Retinal pigment epithelial cell (primary cell): ENCODE measurements at regions not wholly inside any gene's neighbourhood (a gene's known extent, or its start where the extent isn't known, plus 50 kb on each side); places are given as distances from the start of the nearest gene placed in this dataset.

ENCODE experiments used
- DNase-seq: peaks from one replicate; pipeline ENCODE4 v3.0.0-alpha.2; 2010; ENCODE audit warnings: low read depth
- H3K4me3 ChIP-seq: 2 replicates; pipeline ENCODE4 v1.5.1; 2011; ENCODE audit warnings: mild to moderate bottlenecking, low read length, control low read depth, moderate library complexity
- TF ChIP-seq, protein P1 (sequence below): conservative IDR thresholded peaks from 2 replicates; pipeline ENCODE4 v1.5.1; 2011; ENCODE audit warnings: low read depth, low read length, control low read depth, inconsistent platforms

DNA sequence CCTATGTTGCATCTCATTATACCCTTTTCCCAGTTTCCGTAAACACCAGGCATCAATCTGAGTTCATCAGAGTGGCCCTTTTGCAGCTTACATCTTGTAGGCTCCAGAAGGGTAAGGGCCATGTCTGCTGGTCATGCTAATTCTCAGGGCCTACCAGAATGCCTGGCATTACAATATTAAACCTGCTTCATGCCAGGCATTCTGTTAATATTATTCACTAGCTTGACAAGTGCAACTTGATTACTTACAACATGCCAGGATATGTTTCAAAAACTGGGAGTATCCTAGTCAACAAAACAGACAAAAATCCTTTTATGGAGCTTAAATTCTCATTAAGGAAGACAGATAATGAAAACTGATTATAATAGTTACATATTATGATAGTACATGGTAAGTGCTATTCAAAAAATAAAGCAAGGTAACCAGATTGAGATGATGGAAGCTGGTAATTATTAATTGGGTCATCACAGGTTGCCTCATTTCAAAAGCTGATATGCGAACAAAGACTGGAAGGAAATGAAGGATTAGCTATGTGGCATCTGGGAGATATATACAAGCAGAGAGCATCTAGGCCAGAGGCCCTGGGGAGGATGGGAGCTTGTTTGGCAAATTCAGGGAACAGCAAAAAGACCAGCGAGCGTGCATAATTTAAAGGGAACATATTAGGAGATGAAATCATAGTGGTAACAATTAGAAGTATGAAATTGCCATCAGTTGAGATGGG lies 406.3 kb downstream of the DMRT2 start:
- TF ChIP-seq, protein P1, sequence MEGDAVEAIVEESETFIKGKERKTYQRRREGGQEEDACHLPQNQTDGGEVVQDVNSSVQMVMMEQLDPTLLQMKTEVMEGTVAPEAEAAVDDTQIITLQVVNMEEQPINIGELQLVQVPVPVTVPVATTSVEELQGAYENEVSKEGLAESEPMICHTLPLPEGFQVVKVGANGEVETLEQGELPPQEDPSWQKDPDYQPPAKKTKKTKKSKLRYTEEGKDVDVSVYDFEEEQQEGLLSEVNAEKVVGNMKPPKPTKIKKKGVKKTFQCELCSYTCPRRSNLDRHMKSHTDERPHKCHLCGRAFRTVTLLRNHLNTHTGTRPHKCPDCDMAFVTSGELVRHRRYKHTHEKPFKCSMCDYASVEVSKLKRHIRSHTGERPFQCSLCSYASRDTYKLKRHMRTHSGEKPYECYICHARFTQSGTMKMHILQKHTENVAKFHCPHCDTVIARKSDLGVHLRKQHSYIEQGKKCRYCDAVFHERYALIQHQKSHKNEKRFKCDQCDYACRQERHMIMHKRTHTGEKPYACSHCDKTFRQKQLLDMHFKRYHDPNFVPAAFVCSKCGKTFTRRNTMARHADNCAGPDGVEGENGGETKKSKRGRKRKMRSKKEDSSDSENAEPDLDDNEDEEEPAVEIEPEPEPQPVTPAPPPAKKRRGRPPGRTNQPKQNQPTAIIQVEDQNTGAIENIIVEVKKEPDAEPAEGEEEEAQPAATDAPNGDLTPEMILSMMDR, result no peak
- H3K4me3 ChIP-seq, result no peak overlapping the region
- DNase-seq, result no peak

GRCh38 chr9:1457460-1457859 lies 407.3 kb downstream of the DMRT2 start:
- TF ChIP-seq, protein P1, result no peak
- no peak overlapping the region for H3K4me3 ChIP-seq
- no peak for DNase-seq

GRCh38 chr9:1458503-1458902 lies 408.3 kb downstream of the DMRT2 start:
- H3K4me3 ChIP-seq, result no peak overlapping the region
- DNase-seq, result peak; percentile 22
- TF ChIP-seq, protein P1, result no peak

- TF ChIP-seq, protein P1, result peak; percentile 57
- H3K4me3 ChIP-seq, result no peak overlapping the region
- DNase-seq, result no peak
Measured at GRCh38 chr9:1460143-1460769, 410.1 kb downstream of the DMRT2 start.

GRCh38 chr9:1461812-1462211 lies 411.7 kb downstream of the DMRT2 start:
- no peak overlapping the region for H3K4me3 ChIP-seq
- DNase-seq, result no peak
- TF ChIP-seq, protein P1, result no peak

DNA sequence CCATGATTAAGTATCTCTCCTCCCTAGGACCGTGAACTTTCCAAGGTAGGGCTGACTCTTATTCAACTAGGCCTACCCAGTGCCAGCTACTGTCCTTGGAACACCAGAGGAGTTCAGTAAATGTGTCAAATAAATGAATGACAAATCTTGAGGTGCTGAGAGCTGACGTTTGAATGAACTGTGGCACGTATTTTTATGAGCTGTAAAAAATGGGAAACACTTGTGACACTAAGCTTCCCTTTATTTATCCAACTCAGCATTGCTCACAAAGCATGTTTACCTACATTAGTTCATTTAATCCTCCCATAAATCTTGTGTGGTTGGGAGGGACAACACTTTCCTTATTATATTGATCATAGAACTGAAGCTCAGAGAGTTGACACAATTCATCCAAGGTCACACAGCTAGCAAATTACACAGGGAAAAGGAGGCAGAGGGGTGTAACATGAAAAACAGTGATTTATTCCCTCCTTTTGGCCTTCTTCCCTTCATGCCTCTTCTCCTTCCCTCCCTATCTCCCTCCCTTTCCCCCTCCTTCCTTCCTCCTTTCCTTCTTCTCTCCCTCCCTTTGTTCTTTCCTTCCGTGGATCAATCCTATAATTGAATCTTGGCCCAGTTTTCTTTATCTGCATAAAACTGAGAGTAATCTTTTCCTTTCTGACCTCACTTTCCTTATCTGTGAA lies 412.6 kb downstream of the DMRT2 start:
- H3K4me3 ChIP-seq, result no peak overlapping the region
- DNase-seq, result no peak
- TF ChIP-seq, protein P1, result no peak
